ENCODE measurements at regions not wholly inside any gene's neighbourhood (a gene's known extent, or its start where the extent isn't known, plus 50 kb on each side); places are given as distances from the start of the nearest gene placed in this dataset.

GRCh38 chr3:117958027-117958426 is 1076.6 kb downstream of the IGSF11 start:
- Histone ChIP-seq H3K27me3 (ENCODE audit: control insufficient read depth in 1 of 2, insufficient read depth in 2 of 2, low read length in 2 of 2) (no peaks in the 10 kb centered on the region), H3K27ac (ENCODE audit: low read depth in 2 of 2, low read length in 1 of 2) (no peak overlapping the region), H3K9me3 (ENCODE audit: control insufficient read depth in 2 of 2, insufficient read depth in 1 of 2, low read depth in 1 of 2, low read length in 1 of 2) (no peaks in the 10 kb centered on the region), H3K36me3 (ENCODE audit: control insufficient read depth in 2 of 2, insufficient read depth in 2 of 2, low read length in 1 of 2) (no peaks in the 10 kb centered on the region), H3K4me3 (ENCODE audit: low read depth in 1 of 2, low read length in 2 of 2) (no peak overlapping the region), H3K4me1 (ENCODE audit: control insufficient read depth in 2 of 2, insufficient read depth in 2 of 2, low read length in 1 of 2) (no peaks in the 10 kb centered on the region)
- 77 to 79% methylated on average over 2 of the region's 2 CpGs for WGBS, 2 donors

- Histone ChIP-seq H3K4me1 (ENCODE audit: control insufficient read depth in 2 of 2, insufficient read depth in 2 of 2, low read length in 1 of 2) (no peaks in the 10 kb centered on the region), H3K4me3 (ENCODE audit: low read depth in 1 of 2, low read length in 2 of 2) (no peak overlapping the region), H3K27me3 (ENCODE audit: control insufficient read depth in 1 of 2, insufficient read depth in 2 of 2, low read length in 2 of 2) (no peaks in the 10 kb centered on the region), H3K36me3 (ENCODE audit: control insufficient read depth in 2 of 2, insufficient read depth in 2 of 2, low read length in 1 of 2) (no peaks in the 10 kb centered on the region), H3K9me3 (ENCODE audit: control insufficient read depth in 2 of 2, insufficient read depth in 1 of 2, low read depth in 1 of 2, low read length in 1 of 2) (no peaks in the 10 kb centered on the region), H3K27ac (ENCODE audit: low read depth in 2 of 2, low read length in 1 of 2) (no peak overlapping the region)
- 53 to 54% methylated on average over 2 of the region's 2 CpGs for WGBS, 2 donors
These were observed 1071.9 kb downstream of the IGSF11 start for GRCh38 chr3:117962750-117963149.

- Histone ChIP-seq H3K9me3 (ENCODE audit: control insufficient read depth in 2 of 2, insufficient read depth in 1 of 2, low read depth in 1 of 2, low read length in 1 of 2) (no peaks in the 10 kb centered on the region), H3K36me3 (ENCODE audit: control insufficient read depth in 2 of 2, insufficient read depth in 2 of 2, low read length in 1 of 2) (no peaks in the 10 kb centered on the region)
- WGBS, 2 donors = 47 to 51% methylated on average over 2 of the region's 2 CpGs
These were observed 1070.8 kb downstream of the IGSF11 start for GRCh38 chr3:117963858-117964257.

GRCh38 chr3:117964814-117965213 is 1069.8 kb downstream of the IGSF11 start:
- Histone ChIP-seq H3K9me3 (ENCODE audit: control insufficient read depth in 2 of 2, insufficient read depth in 1 of 2, low read depth in 1 of 2, low read length in 1 of 2) (no peaks in the 10 kb centered on the region), H3K27ac (ENCODE audit: low read depth in 2 of 2, low read length in 1 of 2) (no peak overlapping the region), H3K27me3 (ENCODE audit: control insufficient read depth in 1 of 2, insufficient read depth in 2 of 2, low read length in 2 of 2) (no peaks in the 10 kb centered on the region), H3K4me1 (ENCODE audit: control insufficient read depth in 2 of 2, insufficient read depth in 2 of 2, low read length in 1 of 2) (no peaks in the 10 kb centered on the region), H3K4me3 (ENCODE audit: low read depth in 1 of 2, low read length in 2 of 2) (no peak overlapping the region), H3K36me3 (ENCODE audit: control insufficient read depth in 2 of 2, insufficient read depth in 2 of 2, low read length in 1 of 2) (no peaks in the 10 kb centered on the region)
- WGBS, 2 donors = 78 to 83% methylated on average over 4 of the region's 4 CpGs

More at GRCh38 chr3:117963858-117964257, 1070.8 kb downstream of the IGSF11 start:
- Histone ChIP-seq H3K27ac (ENCODE audit: low read depth in 2 of 2, low read length in 1 of 2) (no peak overlapping the region), H3K4me1 (ENCODE audit: control insufficient read depth in 2 of 2, insufficient read depth in 2 of 2, low read length in 1 of 2) (no peaks in the 10 kb centered on the region), H3K27me3 (ENCODE audit: control insufficient read depth in 1 of 2, insufficient read depth in 2 of 2, low read length in 2 of 2) (no peaks in the 10 kb centered on the region), H3K4me3 (ENCODE audit: low read depth in 1 of 2, low read length in 2 of 2) (no peak overlapping the region)

- Histone ChIP-seq H3K9me3 (ENCODE audit: control insufficient read depth in 2 of 2, insufficient read depth in 1 of 2, low read depth in 1 of 2, low read length in 1 of 2) (no peaks in the 10 kb centered on the region), H3K27ac (ENCODE audit: low read depth in 2 of 2, low read length in 1 of 2) (no peak overlapping the region), H3K4me1 (ENCODE audit: control insufficient read depth in 2 of 2, insufficient read depth in 2 of 2, low read length in 1 of 2) (no peaks in the 10 kb centered on the region), H3K4me3 (ENCODE audit: low read depth in 1 of 2, low read length in 2 of 2) (no peak overlapping the region), H3K27me3 (ENCODE audit: control insufficient read depth in 1 of 2, insufficient read depth in 2 of 2, low read length in 2 of 2) (no peaks in the 10 kb centered on the region), H3K36me3 (ENCODE audit: control insufficient read depth in 2 of 2, insufficient read depth in 2 of 2, low read length in 1 of 2) (no peaks in the 10 kb centered on the region)
- WGBS, 2 donors = 64 to 66% methylated on average over 3 of the region's 3 CpGs
These were observed 1057.0 kb downstream of the IGSF11 start for GRCh38 chr3:117977504-117978228.

- Histone ChIP-seq H3K4me3 (ENCODE audit: low read depth in 1 of 2, low read length in 2 of 2) (no peak overlapping the region), H3K36me3 (ENCODE audit: control insufficient read depth in 2 of 2, insufficient read depth in 2 of 2, low read length in 1 of 2) (no peaks in the 10 kb centered on the region), H3K4me1 (ENCODE audit: control insufficient read depth in 2 of 2, insufficient read depth in 2 of 2, low read length in 1 of 2) (no peaks in the 10 kb centered on the region), H3K27me3 (ENCODE audit: control insufficient read depth in 1 of 2, insufficient read depth in 2 of 2, low read length in 2 of 2) (no peaks in the 10 kb centered on the region), H3K9me3 (ENCODE audit: control insufficient read depth in 2 of 2, insufficient read depth in 1 of 2, low read depth in 1 of 2, low read length in 1 of 2) (no peaks in the 10 kb centered on the region), H3K27ac (ENCODE audit: low read depth in 2 of 2, low read length in 1 of 2) (no peak overlapping the region)
- WGBS, 2 donors = 92 to 95% methylated on average over 4 of the region's 4 CpGs
These were observed 1055.2 kb downstream of the IGSF11 start for GRCh38 chr3:117979466-117979865.

- Histone ChIP-seq H3K36me3 (ENCODE audit: control insufficient read depth in 2 of 2, insufficient read depth in 2 of 2, low read length in 1 of 2) (no peaks in the 10 kb centered on the region), H3K27ac (ENCODE audit: low read depth in 2 of 2, low read length in 1 of 2) (no peak overlapping the region), H3K27me3 (ENCODE audit: control insufficient read depth in 1 of 2, insufficient read depth in 2 of 2, low read length in 2 of 2) (no peaks in the 10 kb centered on the region), H3K4me3 (ENCODE audit: low read depth in 1 of 2, low read length in 2 of 2) (no peak overlapping the region), H3K9me3 (ENCODE audit: control insufficient read depth in 2 of 2, insufficient read depth in 1 of 2, low read depth in 1 of 2, low read length in 1 of 2) (no peaks in the 10 kb centered on the region), H3K4me1 (ENCODE audit: control insufficient read depth in 2 of 2, insufficient read depth in 2 of 2, low read length in 1 of 2) (no peaks in the 10 kb centered on the region)
- WGBS, 2 donors = 47 to 62% methylated on average over 4 of the region's 4 CpGs
These were observed 1047.4 kb downstream of the IGSF11 start for GRCh38 chr3:117987256-117987655.

- no peaks in the 10 kb centered on the region for H3K9me3 ChIP-seq (ENCODE audit: control insufficient read depth in 2 of 2, insufficient read depth in 1 of 2, low read depth in 1 of 2, low read length in 1 of 2)
- no peaks in the 10 kb centered on the region for H3K4me1 ChIP-seq (ENCODE audit: control insufficient read depth in 2 of 2, insufficient read depth in 2 of 2, low read length in 1 of 2)
- 81 to 84% methylated on average over 1 of the region's 1 CpG for WGBS, 2 donors
- H3K27ac ChIP-seq (ENCODE audit: low read depth in 2 of 2, low read length in 1 of 2) = no peak overlapping the region
- no peaks in the 10 kb centered on the region for H3K36me3 ChIP-seq (ENCODE audit: control insufficient read depth in 2 of 2, insufficient read depth in 2 of 2, low read length in 1 of 2)
- H3K27me3 ChIP-seq (ENCODE audit: control insufficient read depth in 1 of 2, insufficient read depth in 2 of 2, low read length in 2 of 2) = peaks cover 0 to 2% of the 10 kb centered on the region in 2 donors
- no peak overlapping the region for H3K4me3 ChIP-seq (ENCODE audit: low read depth in 1 of 2, low read length in 2 of 2)
These were observed 1044.7 kb downstream of the IGSF11 start for GRCh38 chr3:117989982-117990381.

GRCh38 chr3:117990627-117991026 is 1044.0 kb downstream of the IGSF11 start:
- WGBS, 2 donors = 78 to 87% methylated on average over 1 of the region's 1 CpG

GRCh38 chr3:117995842-117996437 is 1038.7 kb downstream of the IGSF11 start:
- Histone ChIP-seq H3K27ac (ENCODE audit: low read depth in 2 of 2, low read length in 1 of 2) (no peak overlapping the region), H3K4me1 (ENCODE audit: control insufficient read depth in 2 of 2, insufficient read depth in 2 of 2, low read length in 1 of 2) (no peaks in the 10 kb centered on the region), H3K27me3 (ENCODE audit: control insufficient read depth in 1 of 2, insufficient read depth in 2 of 2, low read length in 2 of 2) (peaks cover 0 to 8% of the 10 kb centered on the region in 2 donors), H3K9me3 (ENCODE audit: control insufficient read depth in 2 of 2, insufficient read depth in 1 of 2, low read depth in 1 of 2, low read length in 1 of 2) (no peaks in the 10 kb centered on the region), H3K36me3 (ENCODE audit: control insufficient read depth in 2 of 2, insufficient read depth in 2 of 2, low read length in 1 of 2) (no peaks in the 10 kb centered on the region), H3K4me3 (ENCODE audit: low read depth in 1 of 2, low read length in 2 of 2) (peak overlapping the region in 1 of 2 donors; percentile 11)
- WGBS, 2 donors = 13 to 15% methylated on average over 9 of the region's 9 CpGs

More at GRCh38 chr3:117990627-117991026, 1044.0 kb downstream of the IGSF11 start:
- H3K9me3 ChIP-seq (ENCODE audit: control insufficient read depth in 2 of 2, insufficient read depth in 1 of 2, low read depth in 1 of 2, low read length in 1 of 2) = no peaks in the 10 kb centered on the region
- H3K36me3 ChIP-seq (ENCODE audit: control insufficient read depth in 2 of 2, insufficient read depth in 2 of 2, low read length in 1 of 2) = no peaks in the 10 kb centered on the region
- no peak overlapping the region for H3K4me3 ChIP-seq (ENCODE audit: low read depth in 1 of 2, low read length in 2 of 2)
- H3K27me3 ChIP-seq (ENCODE audit: control insufficient read depth in 1 of 2, insufficient read depth in 2 of 2, low read length in 2 of 2) = peaks cover 0 to 2% of the 10 kb centered on the region in 2 donors
- H3K4me1 ChIP-seq (ENCODE audit: control insufficient read depth in 2 of 2, insufficient read depth in 2 of 2, low read length in 1 of 2) = no peaks in the 10 kb centered on the region
- H3K27ac ChIP-seq (ENCODE audit: low read depth in 2 of 2, low read length in 1 of 2) = no peak overlapping the region

All from esophagus (tissue), 2 donors.